ENCODE measurements at regions not wholly inside any gene's neighbourhood (a gene's known extent, or its start where the extent isn't known, plus 50 kb on each side); places are given as distances from the start of the nearest gene placed in this dataset.

- H3K4me2 ChIP-seq (ENCODE audit: low read length): no peak overlapping the region
- H3K4me3 ChIP-seq (ENCODE audit: low read length): no peak overlapping the region
- no peaks in the 10 kb centered on the region for H3K79me2 ChIP-seq (replicated peaks; ENCODE audit: insufficient read depth, low read length)
- no peak overlapping the region for H3K27ac ChIP-seq (ENCODE audit: low read length)
- no peaks in the 10 kb centered on the region for H3F3A ChIP-seq (ENCODE audit: insufficient read depth, low read length, poor library complexity, severe bottlenecking)
- H3K9me2 ChIP-seq (ENCODE audit: insufficient read depth, low read length): no peaks in the 10 kb centered on the region
- H2AFZ ChIP-seq (ENCODE audit: low read depth, low read length): no peak overlapping the region
- H4K20me1 ChIP-seq (ENCODE audit: insufficient read depth): no peaks in the 10 kb centered on the region
- no peaks in the 10 kb centered on the region for H3K9me3 ChIP-seq (ENCODE audit: low read length)
- H3K27me3 ChIP-seq (ENCODE audit: insufficient read depth, low read depth, low read length): no peaks in the 10 kb centered on the region
- TF ChIP-seq SMC3 (conservative IDR thresholded peaks at IDR 0.05; ENCODE audit: poor library complexity) (no peak), REST (IDR thresholded peaks at IDR 0.05; ENCODE audit: borderline replicate concordance) (no peak), EP300 (conservative IDR thresholded peaks at IDR 0.05; ENCODE audit: poor library complexity, severe bottlenecking) (no peak), TAF1 (IDR thresholded peaks at IDR 0.05; ENCODE audit: low read depth) (no peak), CTCF (IDR thresholded peaks at IDR 0.05; ENCODE audit: poor library complexity, severe bottlenecking) (no peak)
- no peak overlapping the region for H3K9ac ChIP-seq (ENCODE audit: low read length)
- H3K36me3 ChIP-seq (ENCODE audit: insufficient read depth, low read length): no peaks in the 10 kb centered on the region
Observed at GRCh38 chr1:73887412-73887811, 310.6 kb downstream of the LRRIQ3 start.

GRCh38 chr1:73886716-73887115 lies 311.3 kb downstream of the LRRIQ3 start:
- Histone ChIP-seq H3F3A (ENCODE audit: insufficient read depth, low read length, poor library complexity, severe bottlenecking) (no peaks in the 10 kb centered on the region), H3K9ac (ENCODE audit: low read length) (no peak overlapping the region), H3K79me2 (replicated peaks; ENCODE audit: insufficient read depth, low read length) (no peaks in the 10 kb centered on the region), H3K36me3 (ENCODE audit: insufficient read depth, low read length) (no peaks in the 10 kb centered on the region), H4K20me1 (ENCODE audit: insufficient read depth) (no peaks in the 10 kb centered on the region), H3K9me2 (ENCODE audit: insufficient read depth, low read length) (no peaks in the 10 kb centered on the region), H3K4me2 (ENCODE audit: low read length) (no peak overlapping the region), H3K9me3 (ENCODE audit: low read length) (no peaks in the 10 kb centered on the region), H2AFZ (ENCODE audit: low read depth, low read length) (no peak overlapping the region), H3K27me3 (ENCODE audit: insufficient read depth, low read depth, low read length) (no peaks in the 10 kb centered on the region), H3K4me3 (ENCODE audit: low read length) (no peak overlapping the region), H3K27ac (ENCODE audit: low read length) (no peak overlapping the region)
- TF ChIP-seq RAD21 (conservative IDR thresholded peaks at IDR 0.05): no peak
- TF ChIP-seq CTCF (IDR thresholded peaks at IDR 0.05; ENCODE audit: poor library complexity, severe bottlenecking): no peak
- no peak for TF ChIP-seq REST (IDR thresholded peaks at IDR 0.05; ENCODE audit: borderline replicate concordance)
- TF ChIP-seq MXI1 (conservative IDR thresholded peaks at IDR 0.05; ENCODE audit: poor library complexity, severe bottlenecking): no peak
- no peak for TF ChIP-seq EZH2 (IDR thresholded peaks at IDR 0.05; ENCODE audit: borderline replicate concordance, insufficient read depth, low read length, poor library complexity, severe bottlenecking)
- no peak for TF ChIP-seq POLR2AphosphoS5 (IDR thresholded peaks at IDR 0.05)
- no peak for TF ChIP-seq TAF1 (IDR thresholded peaks at IDR 0.05; ENCODE audit: low read depth)
- TF ChIP-seq EP300 (conservative IDR thresholded peaks at IDR 0.05; ENCODE audit: poor library complexity, severe bottlenecking): no peak
- TF ChIP-seq SMC3 (conservative IDR thresholded peaks at IDR 0.05; ENCODE audit: poor library complexity): no peak
